ENCODE measurements at regions not wholly inside any gene's neighbourhood (a gene's known extent, or its start where the extent isn't known, plus 50 kb on each side); places are given as distances from the start of the nearest gene placed in this dataset.

DNA sequence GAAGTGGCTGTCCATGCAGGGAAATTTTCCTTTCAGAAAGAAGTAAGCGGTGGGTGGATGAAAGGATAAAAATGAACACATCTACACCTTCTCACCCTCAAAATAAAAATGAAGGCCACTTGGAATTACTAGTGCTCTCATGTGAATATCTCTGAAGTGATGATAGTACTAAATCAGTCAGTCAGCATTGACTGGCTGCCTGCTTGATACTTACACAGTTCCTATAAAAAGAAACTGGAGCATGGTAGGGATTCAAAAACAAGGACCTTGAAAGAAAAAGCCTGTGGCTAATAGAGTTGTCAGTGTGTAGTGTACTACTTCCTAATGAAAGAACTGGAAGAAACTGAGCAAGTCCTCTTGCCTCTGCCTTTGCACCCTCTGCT lies 239.7 kb downstream of the HLX start:
- TF ChIP-seq, protein P1, sequence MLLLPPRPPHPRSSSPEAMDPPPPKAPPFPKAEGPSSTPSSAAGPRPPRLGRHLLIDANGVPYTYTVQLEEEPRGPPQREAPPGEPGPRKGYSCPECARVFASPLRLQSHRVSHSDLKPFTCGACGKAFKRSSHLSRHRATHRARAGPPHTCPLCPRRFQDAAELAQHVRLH (CRISPR knock-in tag; IDR thresholded peaks at IDR 0.05; ENCODE audit: borderline replicate concordance, low read depth): no peak
- no peak for TF ChIP-seq EZH2 (conservative IDR thresholded peaks at IDR 0.05; ENCODE audit: low read depth, low read length)
- no peak for TF ChIP-seq MTA3 (CRISPR knock-in tag; IDR thresholded peaks at IDR 0.05)
- no peak for TF ChIP-seq CHD2 (IDR thresholded peaks at IDR 0.05; ENCODE audit: low read depth, low read length)
- no peak for TF ChIP-seq JUND (CRISPR knock-in tag; IDR thresholded peaks at IDR 0.05)
- TF ChIP-seq ZNF496 (CRISPR knock-in tag; IDR thresholded peaks at IDR 0.05; ENCODE audit: insufficient replicate concordance): no peak

All from HepG2 (cell line).